Body of pancreas (tissue), 4 donors: ENCODE measurements at regions not wholly inside any gene's neighbourhood (a gene's known extent, or its start where the extent isn't known, plus 50 kb on each side); places are given as distances from the start of the nearest gene placed in this dataset.

Experiments
- POLR2A ChIP-seq, 3 donors: fragments of 450-650 bp; IDR thresholded peaks; one replicate each; pipeline ENCODE4 v1.6.1; 2016; ENCODE audit warnings: antibody characterized with exemption in 3 of 3, mild to moderate bottlenecking in 2 of 3
- TF ChIP-seq, protein P1 (sequence below), 7 experiments: fragments of 450-650 bp in 4 of 7; fragments of 200-600 bp in 3 of 7; sonication (generic) in 3 of 7; IDR thresholded peaks; one replicate each; pipeline ENCODE4 v1.5.1; 2016 to 2019; ENCODE audit warnings: antibody characterized with exemption in 7 of 7

DNA sequence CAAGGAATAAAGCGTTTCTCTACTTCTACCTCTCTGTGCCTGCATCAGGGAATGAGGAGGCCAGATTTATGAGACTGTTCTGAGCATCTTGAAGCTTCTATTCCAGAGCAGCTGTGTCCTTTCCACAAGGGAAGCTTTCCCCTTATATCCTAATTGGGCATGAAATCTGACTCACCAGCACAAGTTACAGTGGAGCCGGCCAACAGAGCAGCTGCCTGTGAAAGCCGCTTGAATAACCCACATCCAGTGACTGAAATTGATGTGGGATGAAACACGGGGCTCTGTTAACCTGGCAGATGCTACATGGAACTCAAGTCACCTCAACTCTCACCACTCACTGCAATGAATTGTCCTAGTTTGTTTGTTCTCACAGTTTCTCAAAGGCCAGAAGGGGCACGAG is 400.3 kb downstream of the TFAP2A start:
- TF ChIP-seq, protein P1, sequence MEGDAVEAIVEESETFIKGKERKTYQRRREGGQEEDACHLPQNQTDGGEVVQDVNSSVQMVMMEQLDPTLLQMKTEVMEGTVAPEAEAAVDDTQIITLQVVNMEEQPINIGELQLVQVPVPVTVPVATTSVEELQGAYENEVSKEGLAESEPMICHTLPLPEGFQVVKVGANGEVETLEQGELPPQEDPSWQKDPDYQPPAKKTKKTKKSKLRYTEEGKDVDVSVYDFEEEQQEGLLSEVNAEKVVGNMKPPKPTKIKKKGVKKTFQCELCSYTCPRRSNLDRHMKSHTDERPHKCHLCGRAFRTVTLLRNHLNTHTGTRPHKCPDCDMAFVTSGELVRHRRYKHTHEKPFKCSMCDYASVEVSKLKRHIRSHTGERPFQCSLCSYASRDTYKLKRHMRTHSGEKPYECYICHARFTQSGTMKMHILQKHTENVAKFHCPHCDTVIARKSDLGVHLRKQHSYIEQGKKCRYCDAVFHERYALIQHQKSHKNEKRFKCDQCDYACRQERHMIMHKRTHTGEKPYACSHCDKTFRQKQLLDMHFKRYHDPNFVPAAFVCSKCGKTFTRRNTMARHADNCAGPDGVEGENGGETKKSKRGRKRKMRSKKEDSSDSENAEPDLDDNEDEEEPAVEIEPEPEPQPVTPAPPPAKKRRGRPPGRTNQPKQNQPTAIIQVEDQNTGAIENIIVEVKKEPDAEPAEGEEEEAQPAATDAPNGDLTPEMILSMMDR (IDR thresholded peaks at IDR 0.05), result no peak
- no peak for TF ChIP-seq POLR2A (IDR thresholded peaks at IDR 0.05)
